Astrocyte of the cerebellum (primary cell): ENCODE measurements at regions not wholly inside any gene's neighbourhood (a gene's known extent, or its start where the extent isn't known, plus 50 kb on each side); places are given as distances from the start of the nearest gene placed in this dataset.

Experiments
- DNase-seq: peaks from one replicate; pipeline ENCODE4 v3.0.0-alpha.2; 2011; ENCODE audit warnings: low read depth
- H3K4me3 ChIP-seq: 2 replicates; pipeline ENCODE4 v1.5.1; 2011; ENCODE audit warnings: mild to moderate bottlenecking, low read depth, low read length, moderate library complexity
- in situ Hi-C: cut with HindIII; loops from 2 replicates; pipeline ENCODE4 v1.10.0; 2017; ENCODE audit warnings: low sequenced_read_pairs
- TF ChIP-seq, protein P1 (sequence below): IDR thresholded peaks from 2 replicates; pipeline ENCODE4 v1.5.1; 2012; ENCODE audit warnings: low read length, low read depth, moderate library complexity, mild to moderate bottlenecking; ENCODE audit errors: missing control alignments

GRCh38 chr9:129400001-129400970 is 220.6 kb downstream of the C9orf50 start:
- TF ChIP-seq, protein P1, sequence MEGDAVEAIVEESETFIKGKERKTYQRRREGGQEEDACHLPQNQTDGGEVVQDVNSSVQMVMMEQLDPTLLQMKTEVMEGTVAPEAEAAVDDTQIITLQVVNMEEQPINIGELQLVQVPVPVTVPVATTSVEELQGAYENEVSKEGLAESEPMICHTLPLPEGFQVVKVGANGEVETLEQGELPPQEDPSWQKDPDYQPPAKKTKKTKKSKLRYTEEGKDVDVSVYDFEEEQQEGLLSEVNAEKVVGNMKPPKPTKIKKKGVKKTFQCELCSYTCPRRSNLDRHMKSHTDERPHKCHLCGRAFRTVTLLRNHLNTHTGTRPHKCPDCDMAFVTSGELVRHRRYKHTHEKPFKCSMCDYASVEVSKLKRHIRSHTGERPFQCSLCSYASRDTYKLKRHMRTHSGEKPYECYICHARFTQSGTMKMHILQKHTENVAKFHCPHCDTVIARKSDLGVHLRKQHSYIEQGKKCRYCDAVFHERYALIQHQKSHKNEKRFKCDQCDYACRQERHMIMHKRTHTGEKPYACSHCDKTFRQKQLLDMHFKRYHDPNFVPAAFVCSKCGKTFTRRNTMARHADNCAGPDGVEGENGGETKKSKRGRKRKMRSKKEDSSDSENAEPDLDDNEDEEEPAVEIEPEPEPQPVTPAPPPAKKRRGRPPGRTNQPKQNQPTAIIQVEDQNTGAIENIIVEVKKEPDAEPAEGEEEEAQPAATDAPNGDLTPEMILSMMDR: no peak
- DNase-seq: no peak
- in situ Hi-C loops: no loop called here
- no peak overlapping the region for H3K4me3 ChIP-seq

DNA sequence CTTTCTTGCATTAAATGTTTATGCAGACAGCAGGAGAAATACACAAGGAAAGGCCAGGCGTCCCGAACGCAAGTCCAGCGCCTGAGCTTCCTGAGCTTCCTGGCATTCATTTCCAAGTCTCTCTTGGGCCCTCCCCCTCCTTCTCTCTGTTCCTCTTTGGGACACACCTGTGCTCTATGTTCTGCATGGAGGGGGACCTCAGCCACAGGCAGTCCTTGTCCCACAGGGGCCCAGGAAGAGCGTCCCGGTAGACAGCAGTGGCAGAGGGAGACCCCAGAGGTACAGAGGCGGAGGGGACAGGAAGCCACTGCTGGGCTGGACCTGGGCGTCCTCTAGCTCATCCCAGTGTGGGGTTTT is 221.3 kb downstream of the C9orf50 start:
- in situ Hi-C loops: no loop called here
- TF ChIP-seq, protein P1: no peak
- no peak overlapping the region for H3K4me3 ChIP-seq
- DNase-seq: no peak

GRCh38 chr9:129398961-129399633 is 221.0 kb upstream of the IER5L start:
- in situ Hi-C loops: no loop called here
- no peak for DNase-seq
- no peak overlapping the region for H3K4me3 ChIP-seq
- TF ChIP-seq, protein P1: no peak

DNA sequence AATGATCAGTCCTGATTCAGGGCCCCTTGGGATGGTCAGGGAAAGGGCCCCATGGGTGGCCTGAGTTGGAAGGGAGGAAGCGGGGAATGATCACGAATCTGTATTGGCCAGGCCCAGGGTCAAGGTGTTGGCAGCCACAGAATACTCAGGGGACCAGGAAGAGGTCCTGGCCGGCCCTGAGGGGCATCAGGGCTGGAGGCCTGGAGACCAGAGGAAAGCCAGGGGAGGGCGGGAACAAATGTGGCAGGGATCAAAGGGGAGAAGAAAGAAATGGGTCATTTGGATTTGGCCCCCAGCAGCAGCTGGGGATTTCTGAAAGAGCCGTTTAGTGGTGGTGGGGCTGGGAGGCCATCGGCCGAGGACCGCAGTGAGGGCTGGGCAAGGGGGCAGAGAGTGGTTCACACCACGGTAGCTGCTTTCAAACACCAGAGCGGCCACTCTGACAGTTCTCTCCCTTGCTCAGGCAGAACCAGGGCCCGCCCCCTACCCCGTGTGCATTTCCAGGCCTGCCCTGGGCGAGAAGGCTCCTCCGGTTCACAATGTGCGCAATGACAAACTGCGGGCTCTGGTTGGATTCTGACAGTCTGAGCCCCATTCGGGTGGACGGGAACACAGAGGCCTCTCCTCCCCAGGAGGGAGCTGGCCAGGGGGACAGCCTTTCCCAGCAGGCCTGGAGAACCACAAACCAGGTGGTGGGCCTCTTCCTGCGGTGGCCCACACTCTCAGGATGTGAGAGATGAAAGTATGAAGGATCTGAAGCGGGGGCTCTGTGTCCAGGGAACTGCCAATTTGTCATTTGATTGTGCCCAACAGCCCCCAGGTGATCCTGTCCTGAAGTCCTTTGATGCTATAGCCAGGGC is 220.3 kb upstream of the IER5L start:
- H3K4me3 ChIP-seq: no peak overlapping the region
- in situ Hi-C loops: no loop called here
- DNase-seq: no peak
- TF ChIP-seq, protein P1: no peak

GRCh38 chr9:129397335-129397734 is 219.3 kb upstream of the IER5L start:
- in situ Hi-C loops: no loop called here
- no peak for DNase-seq
- no peak overlapping the region for H3K4me3 ChIP-seq
- TF ChIP-seq, protein P1: no peak

DNA sequence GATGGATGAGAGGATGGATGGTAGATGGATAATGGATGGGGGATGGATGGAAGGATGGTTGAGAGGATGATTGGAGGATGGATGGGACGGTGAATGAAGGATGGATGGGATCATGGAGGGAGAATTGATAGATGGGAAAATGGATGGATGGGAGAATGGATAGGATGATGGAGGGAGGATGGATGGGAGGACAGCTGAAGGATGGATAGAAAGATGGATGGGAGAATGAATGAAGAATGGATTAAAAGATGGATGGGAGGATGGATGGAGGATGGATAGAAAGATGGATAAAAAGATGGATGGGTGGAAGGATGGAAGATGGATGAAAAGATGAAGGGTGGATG is 218.3 kb upstream of the IER5L start:
- H3K4me3 ChIP-seq: no peak overlapping the region
- in situ Hi-C loops: no loop called here
- no peak for DNase-seq
- TF ChIP-seq, protein P1: no peak
